Gastroesophageal sphincter (tissue), 3 donors: ENCODE measurements at regions not wholly inside any gene's neighbourhood (a gene's known extent, or its start where the extent isn't known, plus 50 kb on each side); places are given as distances from the start of the nearest gene placed in this dataset.

Experiments
- POLR2AphosphoS5 ChIP-seq: sonication (generic); formaldehyde crosslinking; IDR thresholded peaks from one replicate; pipeline ENCODE4 v1.6.1; 2017; ENCODE audit warnings: antibody characterized with exemption
- TF ChIP-seq, protein P1 (sequence below), 4 experiments: fragments of 200-600 bp in 2 of 4; fragments of 450-650 bp in 2 of 4; sonication (generic) in 1 of 4; IDR thresholded peaks; one replicate each; pipeline ENCODE4 v1.5.1; 2017 to 2019; ENCODE audit warnings: antibody characterized with exemption in 4 of 4, mild to moderate bottlenecking in 2 of 4, moderate library complexity in 2 of 4

DNA sequence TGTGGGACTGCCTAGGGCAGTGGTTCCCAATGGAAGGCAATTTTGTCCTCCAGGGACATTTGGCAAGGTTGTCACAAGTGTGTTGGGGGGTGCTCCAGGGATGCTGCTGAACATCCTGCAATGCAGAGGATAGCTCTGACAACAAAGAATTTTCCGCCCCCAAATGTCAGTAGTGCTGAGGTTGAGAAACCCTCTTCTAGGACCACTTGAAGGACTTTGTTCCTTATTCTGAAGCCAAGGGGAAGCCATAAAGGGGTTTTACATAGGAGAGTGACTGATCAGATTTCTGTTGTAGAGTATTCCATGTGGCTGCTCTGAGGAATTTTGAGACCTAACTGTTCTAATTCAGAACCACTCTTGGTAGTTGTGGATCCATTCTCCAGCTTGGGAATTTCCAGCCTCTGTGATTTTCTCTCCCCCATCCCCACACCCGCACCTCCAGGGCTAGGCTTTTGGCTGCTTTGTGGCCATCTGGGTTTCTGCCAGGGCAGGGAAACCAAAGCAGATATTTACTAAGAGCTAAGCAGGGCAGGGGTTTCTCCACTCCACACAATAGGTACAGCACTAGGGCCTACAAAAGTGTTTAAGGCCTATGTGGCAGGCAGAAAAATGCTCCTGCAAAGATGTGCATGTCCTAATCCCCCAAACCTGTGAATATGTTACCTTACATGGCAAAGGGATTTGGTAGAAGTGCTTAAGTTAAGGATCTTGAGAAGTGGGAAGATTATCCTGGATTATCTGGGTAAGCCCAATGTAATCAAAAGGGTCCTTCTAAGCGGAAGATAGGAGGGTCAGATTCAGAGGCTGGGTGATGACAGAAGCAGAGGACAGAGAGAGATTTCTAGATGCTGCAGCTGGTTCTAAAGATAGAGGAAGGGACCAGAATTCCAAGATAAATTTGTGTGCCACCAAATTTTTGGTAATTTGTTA lies 135.4 kb downstream of the TMEM17 start:
- TF ChIP-seq, protein P1, sequence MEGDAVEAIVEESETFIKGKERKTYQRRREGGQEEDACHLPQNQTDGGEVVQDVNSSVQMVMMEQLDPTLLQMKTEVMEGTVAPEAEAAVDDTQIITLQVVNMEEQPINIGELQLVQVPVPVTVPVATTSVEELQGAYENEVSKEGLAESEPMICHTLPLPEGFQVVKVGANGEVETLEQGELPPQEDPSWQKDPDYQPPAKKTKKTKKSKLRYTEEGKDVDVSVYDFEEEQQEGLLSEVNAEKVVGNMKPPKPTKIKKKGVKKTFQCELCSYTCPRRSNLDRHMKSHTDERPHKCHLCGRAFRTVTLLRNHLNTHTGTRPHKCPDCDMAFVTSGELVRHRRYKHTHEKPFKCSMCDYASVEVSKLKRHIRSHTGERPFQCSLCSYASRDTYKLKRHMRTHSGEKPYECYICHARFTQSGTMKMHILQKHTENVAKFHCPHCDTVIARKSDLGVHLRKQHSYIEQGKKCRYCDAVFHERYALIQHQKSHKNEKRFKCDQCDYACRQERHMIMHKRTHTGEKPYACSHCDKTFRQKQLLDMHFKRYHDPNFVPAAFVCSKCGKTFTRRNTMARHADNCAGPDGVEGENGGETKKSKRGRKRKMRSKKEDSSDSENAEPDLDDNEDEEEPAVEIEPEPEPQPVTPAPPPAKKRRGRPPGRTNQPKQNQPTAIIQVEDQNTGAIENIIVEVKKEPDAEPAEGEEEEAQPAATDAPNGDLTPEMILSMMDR (IDR thresholded peaks at IDR 0.05), result no peak
- TF ChIP-seq POLR2AphosphoS5, result no peak
